Nephron progenitor cell (in vitro differentiated cells): ENCODE measurements at regions not wholly inside any gene's neighbourhood (a gene's known extent, or its start where the extent isn't known, plus 50 kb on each side); places are given as distances from the start of the nearest gene placed in this dataset.

ENCODE experiments used
- DNase-seq: peaks from one replicate; pipeline ENCODE4 v3.0.0; 2021
- H3K27ac Mint-ChIP-seq: 2 replicates; pipeline ENCODE4 v1.8.0; 2021; ENCODE audit warnings: mild to moderate bottlenecking, moderate library complexity, mixed read lengths
- H3K27me3 Mint-ChIP-seq: 2 replicates; pipeline ENCODE4 v1.8.0; 2021; ENCODE audit warnings: mild to moderate bottlenecking, low read depth, mixed read lengths; ENCODE audit not compliant: poor library complexity
- H3K36me3 Mint-ChIP-seq: 2 replicates; pipeline ENCODE4 v1.8.0; 2021; ENCODE audit warnings: low read depth, mixed read lengths
- H3K4me1 Mint-ChIP-seq: 2 replicates; pipeline ENCODE4 v1.8.0; 2021; ENCODE audit warnings: mixed read lengths
- H3K4me3 Mint-ChIP-seq: 2 replicates; pipeline ENCODE4 v1.8.0; 2021; ENCODE audit warnings: mild to moderate bottlenecking, moderate library complexity, mixed read lengths
- H3K9me3 Mint-ChIP-seq: 2 replicates; pipeline ENCODE4 v1.8.0; 2021; ENCODE audit warnings: mild to moderate bottlenecking, moderate library complexity, mixed read lengths
- CTCF ChIP-seq: fragments of 200-600 bp; sonication (generic); IDR thresholded peaks from 2 replicates; pipeline ENCODE4 v1.5.0; 2021; ENCODE audit warnings: antibody characterized with exemption

GRCh38 chr1:59078070-59078800 lies 218.7 kb upstream of the FGGY start:
- no peak overlapping the region for H3K4me3 Mint-ChIP-seq
- no peaks in the 10 kb centered on the region for H3K36me3 Mint-ChIP-seq
- no peak overlapping the region for H3K27ac Mint-ChIP-seq
- peaks cover 22% of the 10 kb centered on the region for H3K27me3 Mint-ChIP-seq
- TF ChIP-seq CTCF, result no peak
- H3K9me3 Mint-ChIP-seq, result no peaks in the 10 kb centered on the region
- no peak for DNase-seq
- peaks cover 22% of the 10 kb centered on the region for H3K4me1 Mint-ChIP-seq

DNA sequence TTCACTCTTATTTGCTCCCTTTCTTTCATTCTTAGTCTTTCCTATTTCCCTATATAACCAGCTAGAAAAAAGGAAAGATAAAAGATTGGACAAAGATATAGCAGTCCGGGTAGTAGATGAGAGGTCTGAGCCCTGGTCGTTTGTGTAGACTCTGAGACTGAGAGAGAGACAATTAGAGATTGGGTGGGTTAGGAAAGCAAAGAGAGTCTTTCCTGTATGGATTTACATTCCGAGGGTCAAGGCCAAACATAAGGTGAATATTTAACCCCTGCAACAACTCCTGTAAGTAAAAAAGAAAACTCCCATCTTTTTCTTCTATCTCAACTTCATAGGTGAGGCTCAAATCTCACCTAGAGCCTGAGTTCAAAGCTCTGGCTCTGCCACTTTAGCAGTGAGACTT lies 218.0 kb upstream of the FGGY start:
- DNase-seq, result no peak
- TF ChIP-seq CTCF, result no peak
- Mint-ChIP-seq H3K4me1 (peaks cover 23% of the 10 kb centered on the region), H3K27ac (no peak overlapping the region), H3K9me3 (no peaks in the 10 kb centered on the region), H3K4me3 (no peak overlapping the region), H3K36me3 (no peaks in the 10 kb centered on the region), H3K27me3 (peaks cover 22% of the 10 kb centered on the region)

DNA sequence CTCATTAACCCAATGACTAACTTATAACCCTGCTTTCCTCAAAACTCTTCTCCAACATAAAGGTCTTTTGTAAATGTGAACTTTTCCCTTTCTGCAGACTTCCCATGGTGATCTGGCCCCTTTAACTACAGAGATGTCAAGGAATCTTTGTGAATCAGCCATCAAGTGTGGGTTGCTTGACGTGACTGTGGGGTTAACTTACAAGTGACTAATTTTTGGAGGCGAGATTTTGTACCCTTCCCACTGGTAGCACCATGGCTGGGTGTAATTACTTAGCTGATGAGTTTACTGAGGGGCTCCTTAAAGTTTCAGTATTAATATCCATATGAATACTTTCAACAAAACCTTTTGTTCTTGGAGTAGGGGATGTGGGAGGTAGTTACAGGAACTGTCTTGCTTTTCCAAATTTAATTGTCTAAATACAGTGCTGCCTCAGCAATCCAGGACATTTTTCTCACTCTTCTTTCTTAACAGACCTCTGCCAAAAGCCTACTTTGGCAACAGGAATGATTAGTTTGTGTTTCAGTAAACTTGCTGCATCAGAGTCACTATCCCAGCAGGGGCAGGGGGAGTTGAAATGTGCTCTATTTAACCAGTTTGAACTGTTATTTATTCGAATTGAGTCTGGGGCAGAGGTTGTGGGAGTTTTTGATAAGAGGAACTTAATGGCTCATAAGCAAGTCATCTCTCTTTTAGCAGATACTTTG lies 217.3 kb upstream of the FGGY start:
- H3K27me3 Mint-ChIP-seq, result peaks cover 22% of the 10 kb centered on the region
- H3K9me3 Mint-ChIP-seq, result no peaks in the 10 kb centered on the region
- TF ChIP-seq CTCF, result no peak
- H3K36me3 Mint-ChIP-seq, result no peaks in the 10 kb centered on the region
- H3K27ac Mint-ChIP-seq, result no peak overlapping the region
- H3K4me3 Mint-ChIP-seq, result no peak overlapping the region
- DNase-seq, result no peak
- H3K4me1 Mint-ChIP-seq, result peaks cover 30% of the 10 kb centered on the region

GRCh38 chr1:59081181-59081580 lies 215.7 kb upstream of the FGGY start:
- TF ChIP-seq CTCF, result no peak
- Mint-ChIP-seq H3K27me3 (peaks cover 22% of the 10 kb centered on the region), H3K9me3 (no peaks in the 10 kb centered on the region), H3K4me1 (peaks cover 32% of the 10 kb centered on the region), H3K27ac (no peak overlapping the region), H3K36me3 (no peaks in the 10 kb centered on the region), H3K4me3 (no peak overlapping the region)
- DNase-seq, result no peak

- Mint-ChIP-seq H3K27me3 (peaks cover 22% of the 10 kb centered on the region), H3K9me3 (no peaks in the 10 kb centered on the region), H3K27ac (no peak overlapping the region), H3K4me3 (no peak overlapping the region), H3K36me3 (no peaks in the 10 kb centered on the region), H3K4me1 (peaks cover 32% of the 10 kb centered on the region)
- DNase-seq, result no peak
- TF ChIP-seq CTCF, result no peak
Observed at GRCh38 chr1:59081795-59082194, 215.1 kb upstream of the FGGY start.
